OCI-LY7 (cell line): ENCODE measurements at regions not wholly inside any gene's neighbourhood (a gene's known extent, or its start where the extent isn't known, plus 50 kb on each side); places are given as distances from the start of the nearest gene placed in this dataset.

Experiments
- BruUV-seq: library from RNA; stranded (reverse); fragments of 400-500 nt; replicated peaks from 2 replicates; lab custom pipeline; 2021; lab: Mats Ljungman, UMichigan
- CTCF ChIA-PET: fragments of 300-600 bp; sonication (Branson Sonifier 250); formaldehyde crosslinking; loops from one replicate; lab custom pipeline; 2022; ENCODE audit warnings: antibody characterized with exemption; ENCODE audit not compliant: unreplicated experiment; lab: Charles Lee
- POLR2A ChIA-PET: fragments of 300-600 bp; sonication (Branson Sonifier 250); formaldehyde crosslinking; loops from one replicate; lab custom pipeline; 2022; ENCODE audit warnings: antibody characterized with exemption; lab: Charles Lee
- DNase-seq: peaks from one replicate; pipeline ENCODE4 v3.0.0-alpha.2; 2015; ENCODE audit warnings: low spot score
- H2AFZ ChIP-seq: fragments of 200-600 bp; sonication (generic), shearing (Covaris generic); 2 replicates; pipeline ENCODE4 v1.6.1; 2014; ENCODE audit warnings: mild to moderate bottlenecking, antibody characterized with exemption, low read length, moderate library complexity
- H3K27ac ChIP-seq: fragments of 200-600 bp; sonication (generic); 2 replicates; pipeline ENCODE4 v1.5.1; 2014; ENCODE audit warnings: mixed run types, low read depth, mild to moderate bottlenecking, moderate library complexity, low read length, inconsistent platforms; ENCODE audit not compliant: poor library complexity, severe bottlenecking
- H3K36me3 ChIP-seq: fragments of 200-600 bp; sonication (generic); 2 replicates; pipeline ENCODE4 v1.6.1; 2014; ENCODE audit warnings: mild to moderate bottlenecking, antibody characterized with exemption, low read length, moderate library complexity, mixed read lengths; ENCODE audit not compliant: insufficient read depth
- H3K4me1 ChIP-seq: fragments of 200-600 bp; sonication (generic); 2 replicates; pipeline ENCODE4 v1.5.1; 2014; ENCODE audit warnings: mild to moderate bottlenecking, low read length; ENCODE audit not compliant: insufficient read depth, poor library complexity, severe bottlenecking
- H3K4me2 ChIP-seq: fragments of 200-600 bp; sonication (generic); 2 replicates; pipeline ENCODE4 v1.6.1; 2014; ENCODE audit warnings: mild to moderate bottlenecking, low read length
- H3K4me3 ChIP-seq: fragments of 200-600 bp; sonication (generic); 2 replicates; pipeline ENCODE4 v1.5.1; 2014; ENCODE audit warnings: mild to moderate bottlenecking, low read depth, low read length; ENCODE audit not compliant: poor library complexity, severe bottlenecking
- H3K79me2 ChIP-seq: fragments of 200-600 bp; sonication (generic); 2 replicates; pipeline ENCODE4 v1.6.1; 2016; ENCODE audit warnings: low read depth, mild to moderate bottlenecking, low read length, moderate library complexity, mixed read lengths; ENCODE audit not compliant: insufficient read depth
- H3K9me2 ChIP-seq: fragments of 200-600 bp; sonication (generic); 2 replicates; pipeline ENCODE4 v1.6.1; 2016; ENCODE audit warnings: mild to moderate bottlenecking, low read length, mixed read lengths; ENCODE audit not compliant: insufficient read depth
- H3K9me3 ChIP-seq: fragments of 200-600 bp; sonication (generic); 2 replicates; pipeline ENCODE4 v1.6.1; 2014; ENCODE audit warnings: mild to moderate bottlenecking, mixed run types, low read length, mixed read lengths
- H4K20me1 ChIP-seq: fragments of 200-600 bp; sonication (generic); 2 replicates; pipeline ENCODE4 v1.6.1; 2014; ENCODE audit warnings: mild to moderate bottlenecking, antibody characterized with exemption, low read length, moderate library complexity, mixed read lengths; ENCODE audit not compliant: insufficient read depth
- EZH2phosphoT487 ChIP-seq: fragments of 200-600 bp; sonication (generic); IDR thresholded peaks from 2 replicates; pipeline ENCODE4 v1.6.1; 2018; ENCODE audit warnings: low read depth, borderline replicate concordance, mild to moderate bottlenecking, mixed run types, antibody characterized with exemption, low read length, moderate library complexity, mixed read lengths
- intact Hi-C: fragments of 100-400 bp; cut with micrococcal nuclease; formaldehyde crosslinking; loops from one replicate; pipeline ENCODE4 v1.10.0; 2022; ENCODE audit not compliant: unreplicated experiment
- TF ChIP-seq, protein P1 (sequence below): fragments of 200-600 bp; sonication (generic); conservative IDR thresholded peaks from 2 replicates; pipeline ENCODE4 v1.5.1; 2014; ENCODE audit warnings: mild to moderate bottlenecking, antibody characterized with exemption, low read length, moderate library complexity, mixed read lengths

DNA sequence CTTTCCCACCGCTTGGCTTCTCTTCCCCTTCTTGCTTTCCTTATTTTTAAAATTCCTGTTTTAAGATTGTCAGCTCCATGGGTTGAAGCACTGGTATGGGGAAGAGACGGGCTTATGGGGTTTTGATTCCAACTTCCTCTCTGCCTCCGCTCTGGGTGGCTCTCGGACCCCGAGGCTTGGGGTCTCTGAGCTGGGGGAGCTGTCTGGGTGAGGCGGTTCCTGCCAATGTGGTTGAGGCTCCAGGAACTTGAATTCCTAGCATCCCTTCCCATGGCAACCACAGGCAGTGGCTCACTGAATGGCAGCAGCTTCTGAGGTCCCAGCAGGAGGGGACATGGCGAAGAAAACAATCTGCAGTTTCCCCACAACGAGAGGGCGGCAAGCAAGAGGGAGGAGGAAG lies 83.1 kb upstream of the C1orf174 start:
- BruUV-seq = no TSS peak
- TF ChIP-seq, protein P1, sequence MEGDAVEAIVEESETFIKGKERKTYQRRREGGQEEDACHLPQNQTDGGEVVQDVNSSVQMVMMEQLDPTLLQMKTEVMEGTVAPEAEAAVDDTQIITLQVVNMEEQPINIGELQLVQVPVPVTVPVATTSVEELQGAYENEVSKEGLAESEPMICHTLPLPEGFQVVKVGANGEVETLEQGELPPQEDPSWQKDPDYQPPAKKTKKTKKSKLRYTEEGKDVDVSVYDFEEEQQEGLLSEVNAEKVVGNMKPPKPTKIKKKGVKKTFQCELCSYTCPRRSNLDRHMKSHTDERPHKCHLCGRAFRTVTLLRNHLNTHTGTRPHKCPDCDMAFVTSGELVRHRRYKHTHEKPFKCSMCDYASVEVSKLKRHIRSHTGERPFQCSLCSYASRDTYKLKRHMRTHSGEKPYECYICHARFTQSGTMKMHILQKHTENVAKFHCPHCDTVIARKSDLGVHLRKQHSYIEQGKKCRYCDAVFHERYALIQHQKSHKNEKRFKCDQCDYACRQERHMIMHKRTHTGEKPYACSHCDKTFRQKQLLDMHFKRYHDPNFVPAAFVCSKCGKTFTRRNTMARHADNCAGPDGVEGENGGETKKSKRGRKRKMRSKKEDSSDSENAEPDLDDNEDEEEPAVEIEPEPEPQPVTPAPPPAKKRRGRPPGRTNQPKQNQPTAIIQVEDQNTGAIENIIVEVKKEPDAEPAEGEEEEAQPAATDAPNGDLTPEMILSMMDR = no peak
- TF ChIP-seq EZH2phosphoT487 = no peak
- no peaks in the 10 kb centered on the region for H4K20me1 ChIP-seq
- H3K4me2 ChIP-seq = no peak overlapping the region
- DNase-seq = no peak
- H3K27ac ChIP-seq = no peak overlapping the region
- intact Hi-C loops = no loop called here
- no peaks in the 10 kb centered on the region for H3K9me3 ChIP-seq
- H3K79me2 ChIP-seq = no peaks in the 10 kb centered on the region
- H2AFZ ChIP-seq = no peak overlapping the region
- no peaks in the 10 kb centered on the region for H3K9me2 ChIP-seq
- H3K4me3 ChIP-seq = no peak overlapping the region
- ChIA-PET POLR2A (no interaction called here), CTCF (no interaction called here)
- peaks cover 6% of the 10 kb centered on the region for H3K4me1 ChIP-seq
- no peaks in the 10 kb centered on the region for H3K36me3 ChIP-seq

DNA sequence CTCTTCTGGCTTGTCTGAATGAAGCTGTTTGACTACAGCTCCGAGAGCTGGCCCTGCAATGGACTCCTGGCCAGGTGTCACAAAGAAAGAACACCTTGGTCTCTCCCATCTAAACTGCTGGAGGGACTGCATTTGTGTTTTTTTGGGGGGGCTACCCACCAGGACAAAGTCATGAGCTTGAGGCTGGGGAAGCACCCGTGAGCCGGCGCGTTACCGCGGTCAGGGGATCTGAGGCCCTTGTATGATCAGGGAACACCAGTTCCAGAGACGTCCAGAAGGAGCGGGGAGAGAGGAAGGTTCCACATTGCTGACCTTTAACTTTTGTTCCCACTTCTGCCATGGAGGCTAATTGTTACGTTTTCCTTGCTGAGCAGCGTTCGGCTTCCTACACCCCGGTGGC lies 84.5 kb upstream of the C1orf174 start:
- Histone ChIP-seq H3K4me2 (no peak overlapping the region), H3K9me2 (no peaks in the 10 kb centered on the region), H2AFZ (no peak overlapping the region), H3K4me1 (peaks cover 6% of the 10 kb centered on the region), H3K36me3 (no peaks in the 10 kb centered on the region), H3K4me3 (no peak overlapping the region), H3K9me3 (no peaks in the 10 kb centered on the region), H3K79me2 (no peaks in the 10 kb centered on the region), H3K27ac (no peak overlapping the region), H4K20me1 (no peaks in the 10 kb centered on the region)
- ChIA-PET CTCF (no interaction called here), POLR2A (no interaction called here)
- TF ChIP-seq, protein P1 = no peak
- no peak for TF ChIP-seq EZH2phosphoT487
- DNase-seq = no peak
- intact Hi-C loops = no loop called here
- no TSS peak for BruUV-seq

GRCh38 chr1:3986686-3987218 lies 86.7 kb upstream of the C1orf174 start:
- no peaks in the 10 kb centered on the region for H3K36me3 ChIP-seq
- POLR2A ChIA-PET = no interaction called here
- intact Hi-C loops = no loop called here
- H4K20me1 ChIP-seq = no peaks in the 10 kb centered on the region
- CTCF ChIA-PET = no interaction called here
- H2AFZ ChIP-seq = no peak overlapping the region
- H3K27ac ChIP-seq = no peak overlapping the region
- no peak for TF ChIP-seq EZH2phosphoT487
- TF ChIP-seq, protein P1 = no peak
- BruUV-seq = no TSS peak
- DNase-seq = no peak
- 0 out of 2 replicates have a peak, but pooled peaks cover 6% of the 10 kb centered on the region for H3K9me3 ChIP-seq
- H3K4me1 ChIP-seq = peaks cover 6% of the 10 kb centered on the region
- no peaks in the 10 kb centered on the region for H3K9me2 ChIP-seq
- no peaks in the 10 kb centered on the region for H3K79me2 ChIP-seq
- no peak overlapping the region for H3K4me3 ChIP-seq
- no peak overlapping the region for H3K4me2 ChIP-seq
